Hindlimb muscle (tissue), 1 donor: ENCODE measurements at regions not wholly inside any gene's neighbourhood (a gene's known extent, or its start where the extent isn't known, plus 50 kb on each side); places are given as distances from the start of the nearest gene placed in this dataset.

Experiments used
- DNase-seq: peaks from one replicate; pipeline ENCODE4 v3.0.0-alpha.2; 2013

- DNase-seq = no peak
These were observed 609.1 kb upstream of the IGFBP3 start for GRCh38 chr7:46530081-46530750.

GRCh38 chr7:46527360-46527759, 606.3 kb upstream of the IGFBP3 start:
- no peak for DNase-seq

- DNase-seq = no peak
These were observed 604.8 kb upstream of the IGFBP3 start for GRCh38 chr7:46525876-46526275.

GRCh38 chr7:46524350-46524749, 603.3 kb upstream of the IGFBP3 start:
- DNase-seq = no peak

GRCh38 chr7:46522354-46522906, 601.4 kb upstream of the IGFBP3 start:
- no peak for DNase-seq

- no peak for DNase-seq
These were observed 597.6 kb upstream of the IGFBP3 start for GRCh38 chr7:46518713-46519112.

GRCh38 chr7:46515844-46516590, 594.9 kb upstream of the IGFBP3 start:
- DNase-seq = no peak

GRCh38 chr7:46513447-46513848, 592.4 kb upstream of the IGFBP3 start:
- no peak for DNase-seq

GRCh38 chr7:46512891-46513413, 591.9 kb upstream of the IGFBP3 start:
- DNase-seq = no peak

GRCh38 chr7:46511442-46512215, 590.6 kb upstream of the IGFBP3 start:
- no peak for DNase-seq

GRCh38 chr7:46508583-46508982, 587.5 kb upstream of the IGFBP3 start:
- DNase-seq = no peak

GRCh38 chr7:46507560-46507959, 586.5 kb upstream of the IGFBP3 start:
- no peak for DNase-seq

GRCh38 chr7:46494441-46494840, 573.4 kb upstream of the IGFBP3 start:
- no peak for DNase-seq

GRCh38 chr7:46494028-46494427, 573.0 kb upstream of the IGFBP3 start:
- DNase-seq = no peak

- DNase-seq = no peak
These were observed 572.1 kb upstream of the IGFBP3 start for GRCh38 chr7:46493196-46493595.

- DNase-seq = no peak
These were observed 571.4 kb upstream of the IGFBP3 start for GRCh38 chr7:46492466-46492865.

- no peak for DNase-seq
These were observed 569.3 kb upstream of the IGFBP3 start for GRCh38 chr7:46490406-46490805.

GRCh38 chr7:46489106-46489505, 568.0 kb upstream of the IGFBP3 start:
- no peak for DNase-seq

- no peak for DNase-seq
These were observed 567.5 kb upstream of the IGFBP3 start for GRCh38 chr7:46488607-46489006.

- DNase-seq = no peak
These were observed 565.5 kb upstream of the IGFBP3 start for GRCh38 chr7:46486256-46487206.

GRCh38 chr7:46485481-46486065, 564.5 kb upstream of the IGFBP3 start:
- DNase-seq = no peak
